SK-N-SH (cell line): ENCODE measurements at regions not wholly inside any gene's neighbourhood (a gene's known extent, or its start where the extent isn't known, plus 50 kb on each side); places are given as distances from the start of the nearest gene placed in this dataset.

Experiments
- MXI1 ChIP-seq: IDR thresholded peaks from 2 replicates; pipeline ENCODE4 v1.6.1; 2012; ENCODE audit warnings: mild to moderate bottlenecking, low read depth, low read length, improper control_type of control experiment
- RFX5 ChIP-seq: IDR thresholded peaks from 2 replicates; pipeline ENCODE4 v1.6.1; 2012; ENCODE audit warnings: mild to moderate bottlenecking, improper control_type of control experiment, low read length
- TF ChIP-seq, protein P1 (sequence below): IDR thresholded peaks from 2 replicates; pipeline ENCODE4 v1.6.1; 2012; ENCODE audit warnings: mild to moderate bottlenecking, low read depth, low read length, moderate library complexity

DNA sequence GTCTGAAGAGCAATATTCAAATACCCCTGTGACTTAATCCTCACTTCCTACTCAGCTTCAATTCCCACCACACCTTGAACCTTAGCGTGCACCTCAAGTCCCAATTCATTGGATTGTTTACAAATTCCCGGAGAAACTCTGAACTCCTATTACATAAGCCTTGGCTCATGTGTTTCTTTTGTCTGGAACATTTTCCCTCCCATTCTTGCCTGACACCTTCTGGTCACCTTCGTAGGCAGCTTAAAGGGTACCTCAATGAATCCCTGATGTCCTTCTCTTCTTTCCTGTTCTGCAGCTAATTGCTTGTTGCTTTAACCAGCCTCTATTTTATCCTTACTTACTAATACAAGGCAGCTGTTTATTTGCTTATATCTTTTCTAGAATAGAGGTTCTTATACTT, 85.0 kb upstream of the SEL1L start:
- TF ChIP-seq MXI1: no peak
- no peak for TF ChIP-seq RFX5
- TF ChIP-seq, protein P1, sequence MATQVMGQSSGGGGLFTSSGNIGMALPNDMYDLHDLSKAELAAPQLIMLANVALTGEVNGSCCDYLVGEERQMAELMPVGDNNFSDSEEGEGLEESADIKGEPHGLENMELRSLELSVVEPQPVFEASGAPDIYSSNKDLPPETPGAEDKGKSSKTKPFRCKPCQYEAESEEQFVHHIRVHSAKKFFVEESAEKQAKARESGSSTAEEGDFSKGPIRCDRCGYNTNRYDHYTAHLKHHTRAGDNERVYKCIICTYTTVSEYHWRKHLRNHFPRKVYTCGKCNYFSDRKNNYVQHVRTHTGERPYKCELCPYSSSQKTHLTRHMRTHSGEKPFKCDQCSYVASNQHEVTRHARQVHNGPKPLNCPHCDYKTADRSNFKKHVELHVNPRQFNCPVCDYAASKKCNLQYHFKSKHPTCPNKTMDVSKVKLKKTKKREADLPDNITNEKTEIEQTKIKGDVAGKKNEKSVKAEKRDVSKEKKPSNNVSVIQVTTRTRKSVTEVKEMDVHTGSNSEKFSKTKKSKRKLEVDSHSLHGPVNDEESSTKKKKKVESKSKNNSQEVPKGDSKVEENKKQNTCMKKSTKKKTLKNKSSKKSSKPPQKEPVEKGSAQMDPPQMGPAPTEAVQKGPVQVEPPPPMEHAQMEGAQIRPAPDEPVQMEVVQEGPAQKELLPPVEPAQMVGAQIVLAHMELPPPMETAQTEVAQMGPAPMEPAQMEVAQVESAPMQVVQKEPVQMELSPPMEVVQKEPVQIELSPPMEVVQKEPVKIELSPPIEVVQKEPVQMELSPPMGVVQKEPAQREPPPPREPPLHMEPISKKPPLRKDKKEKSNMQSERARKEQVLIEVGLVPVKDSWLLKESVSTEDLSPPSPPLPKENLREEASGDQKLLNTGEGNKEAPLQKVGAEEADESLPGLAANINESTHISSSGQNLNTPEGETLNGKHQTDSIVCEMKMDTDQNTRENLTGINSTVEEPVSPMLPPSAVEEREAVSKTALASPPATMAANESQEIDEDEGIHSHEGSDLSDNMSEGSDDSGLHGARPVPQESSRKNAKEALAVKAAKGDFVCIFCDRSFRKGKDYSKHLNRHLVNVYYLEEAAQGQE: no peak
